Lower leg skin (tissue), 3 donors: ENCODE measurements at regions not wholly inside any gene's neighbourhood (a gene's known extent, or its start where the extent isn't known, plus 50 kb on each side); places are given as distances from the start of the nearest gene placed in this dataset.

Source experiments
- CTCF ChIP-seq, 3 donors: fragments of 450-650 bp; IDR thresholded peaks; one replicate each; pipeline ENCODE4 v1.5.1; 2016; ENCODE audit warnings: antibody characterized with exemption in 3 of 3, mild to moderate bottlenecking in 3 of 3, moderate library complexity in 2 of 3
- POLR2A ChIP-seq, 2 donors: fragments of 450-650 bp; IDR thresholded peaks; one replicate each; pipeline ENCODE4 v1.6.1; 2016 to 2017; ENCODE audit warnings: antibody characterized with exemption in 2 of 2, mild to moderate bottlenecking in 1 of 2, moderate library complexity in 1 of 2

GRCh38 chr22:26853495-26853894 is 196.1 kb downstream of the MIAT start:
- TF ChIP-seq CTCF (IDR thresholded peaks at IDR 0.05) (no peak), POLR2A (IDR thresholded peaks at IDR 0.05) (no peak)
